ENCODE measurements at regions not wholly inside any gene's neighbourhood (a gene's known extent, or its start where the extent isn't known, plus 50 kb on each side); places are given as distances from the start of the nearest gene placed in this dataset.
"Not testable (repeated sequence)": the region's sequence is repeated elsewhere in the genome, so short reads cannot be mapped to it uniquely, and the experiment has no call there.

- TF ChIP-seq POLR2A (IDR thresholded peaks at IDR 0.05) (no peak), CTCF (IDR thresholded peaks at IDR 0.05) (no peak)
- DNase-seq (ENCODE audit: low spot score in 2 of 2): no peak
- intact Hi-C loops (cut with DNase I; ENCODE audit: low total_unique reads): no loop called here
- WGBS, 2 donors: 47% methylated on average over 5 of the region's 7 CpGs; no CpG with 5 or more reads in 1 of the 2 donors
- H3K4me3 ChIP-seq (ENCODE audit: low read depth, poor library complexity, severe bottlenecking): no peak overlapping the region
Measured at GRCh38 chrY:12358337-12358736, 342.7 kb upstream of the USP9Y start.

GRCh38 chrY:12359867-12360266 lies 341.2 kb upstream of the USP9Y start:
- DNase-seq (ENCODE audit: low spot score in 2 of 2): no peak
- H3K4me3 ChIP-seq (ENCODE audit: low read depth, poor library complexity, severe bottlenecking): no peak overlapping the region
- TF ChIP-seq POLR2A (IDR thresholded peaks at IDR 0.05): no peak
- TF ChIP-seq CTCF (IDR thresholded peaks at IDR 0.05): no peak
- intact Hi-C loops (cut with DNase I; ENCODE audit: low total_unique reads): no loop called here
- WGBS, 2 donors: 18% methylated on average over 5 of the region's 9 CpGs; no CpG with 5 or more reads in 1 of the 2 donors

DNA sequence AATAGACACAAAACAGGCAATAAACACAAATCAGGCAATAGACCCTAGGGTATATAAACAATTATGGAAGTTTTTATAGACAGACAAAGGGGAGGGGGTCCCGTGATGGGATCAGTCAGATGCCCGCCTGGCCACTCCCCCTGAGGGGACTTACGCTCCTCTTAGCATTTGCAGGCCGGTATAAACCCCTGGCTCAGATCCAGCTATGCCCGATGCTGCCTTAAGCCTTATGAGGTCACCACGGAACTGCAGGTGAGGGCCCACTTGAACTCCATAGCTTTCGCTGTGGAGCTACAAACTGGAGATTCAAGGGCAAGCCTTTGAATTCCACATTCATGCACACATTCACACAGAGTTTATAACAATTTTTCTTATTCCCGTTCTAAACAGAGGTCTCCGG lies 340.5 kb upstream of the USP9Y start:
- no peak for DNase-seq (ENCODE audit: low spot score in 2 of 2)
- TF ChIP-seq POLR2A (IDR thresholded peaks at IDR 0.05) (no peak), CTCF (IDR thresholded peaks at IDR 0.05) (no peak)
- H3K4me3 ChIP-seq (ENCODE audit: low read depth, poor library complexity, severe bottlenecking): no peak overlapping the region
- intact Hi-C loops (cut with DNase I; ENCODE audit: low total_unique reads): no loop called here
- WGBS, 2 donors: 66% methylated on average over 9 of the region's 9 CpGs; no CpG with 5 or more reads in 1 of the 2 donors

GRCh38 chrY:12365311-12365910 lies 335.6 kb upstream of the USP9Y start:
- H3K4me3 ChIP-seq (ENCODE audit: low read depth, poor library complexity, severe bottlenecking): no peak overlapping the region
- no peak for DNase-seq (ENCODE audit: low spot score in 2 of 2)
- intact Hi-C loops (cut with DNase I; ENCODE audit: low total_unique reads): no loop called here
- TF ChIP-seq CTCF (IDR thresholded peaks at IDR 0.05) (no peak), POLR2A (IDR thresholded peaks at IDR 0.05) (no peak)
- WGBS, 2 donors: 79% methylated on average over 5 of the region's 5 CpGs; no CpG with 5 or more reads in 1 of the 2 donors

DNA sequence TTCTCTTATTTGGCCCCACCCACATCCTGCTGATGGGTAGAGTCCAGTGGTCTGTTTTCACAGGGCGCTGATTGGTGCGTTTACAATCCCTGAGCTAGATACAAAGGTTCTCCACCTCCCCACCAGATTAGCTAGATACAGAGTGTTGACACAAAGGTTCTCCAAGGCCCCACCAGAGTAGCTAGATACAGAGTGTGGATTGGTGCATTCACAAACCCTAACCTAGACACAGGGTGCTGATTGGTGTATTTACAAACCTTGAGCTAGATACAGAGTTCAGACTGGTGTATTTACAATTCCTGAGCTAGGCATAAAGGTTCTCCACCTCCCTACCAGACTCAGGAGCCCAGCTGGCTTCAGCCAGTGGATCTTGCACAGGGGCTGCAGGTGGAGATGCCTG lies 326.4 kb upstream of the USP9Y start:
- H3K4me3 ChIP-seq (ENCODE audit: low read depth, poor library complexity, severe bottlenecking); intact Hi-C loops (cut with DNase I; ENCODE audit: low total_unique reads); DNase-seq (ENCODE audit: low spot score in 2 of 2): not testable (repeated sequence)
- no CpG with 5 or more reads among the region's 2 CpGs for WGBS, 2 donors

- H3K4me3 ChIP-seq (ENCODE audit: low read depth, poor library complexity, severe bottlenecking); DNase-seq (ENCODE audit: low spot score in 2 of 2); intact Hi-C loops (cut with DNase I; ENCODE audit: low total_unique reads): not testable (repeated sequence)
- WGBS, 2 donors: 48% methylated on average over 17 of the region's 17 CpGs; no CpG with 5 or more reads in 1 of the 2 donors
Measured at GRCh38 chrY:12391655-12392559, 309.1 kb upstream of the USP9Y start.
